IPS-NIHi11 (cell line): ENCODE measurements at regions not wholly inside any gene's neighbourhood (a gene's known extent, or its start where the extent isn't known, plus 50 kb on each side); places are given as distances from the start of the nearest gene placed in this dataset.

Experiments used
- DNase-seq: peaks from one replicate; pipeline ENCODE4 v3.0.0; 2012; ENCODE audit warnings: mixed read lengths, low spot score

DNA sequence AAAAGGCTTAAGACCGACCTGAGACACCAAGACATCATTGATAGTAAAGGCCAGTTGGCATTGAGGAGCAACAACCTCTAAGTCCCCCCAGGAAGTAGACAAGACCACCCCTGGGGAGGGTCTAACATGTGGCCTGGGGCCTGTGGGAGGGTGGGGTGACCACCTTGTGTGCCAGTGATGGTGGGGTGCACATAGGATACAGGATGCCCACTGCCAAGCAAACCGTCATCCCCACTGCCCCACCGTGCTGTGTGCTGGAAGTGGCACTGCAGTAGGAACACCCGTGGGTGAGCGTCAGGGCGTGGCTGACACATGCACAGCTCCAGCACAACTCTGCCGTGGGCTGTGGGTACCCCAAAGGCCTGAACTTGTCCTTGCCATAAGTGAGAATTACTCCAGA lies 84.3 kb upstream of the LGALSL start:
- no peak for DNase-seq

DNA sequence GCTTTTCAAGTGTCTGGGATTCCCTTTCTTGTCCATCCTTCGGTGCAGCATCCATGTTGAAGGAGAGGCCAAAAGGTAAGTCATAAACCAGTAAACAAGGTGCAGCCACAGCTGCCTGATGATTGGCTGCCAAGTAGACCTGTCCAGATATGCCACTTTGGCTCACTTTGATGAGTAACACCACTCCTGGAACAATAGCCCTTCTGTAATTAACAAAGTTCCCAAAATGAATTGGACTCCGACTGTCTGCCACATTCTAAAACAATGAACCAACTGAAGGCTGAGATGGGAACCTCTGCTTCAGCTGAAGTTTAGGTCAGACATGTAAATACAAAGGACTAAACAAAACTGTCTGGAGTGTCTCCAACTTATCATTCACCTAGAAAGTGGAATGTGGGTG lies 82.2 kb upstream of the LGALSL start:
- no peak for DNase-seq

- DNase-seq: no peak
Observed at GRCh38 chr2:64374686-64375085, 79.3 kb upstream of the LGALSL start.

GRCh38 chr2:64376926-64377325 lies 77.0 kb upstream of the LGALSL start:
- DNase-seq: no peak

DNA sequence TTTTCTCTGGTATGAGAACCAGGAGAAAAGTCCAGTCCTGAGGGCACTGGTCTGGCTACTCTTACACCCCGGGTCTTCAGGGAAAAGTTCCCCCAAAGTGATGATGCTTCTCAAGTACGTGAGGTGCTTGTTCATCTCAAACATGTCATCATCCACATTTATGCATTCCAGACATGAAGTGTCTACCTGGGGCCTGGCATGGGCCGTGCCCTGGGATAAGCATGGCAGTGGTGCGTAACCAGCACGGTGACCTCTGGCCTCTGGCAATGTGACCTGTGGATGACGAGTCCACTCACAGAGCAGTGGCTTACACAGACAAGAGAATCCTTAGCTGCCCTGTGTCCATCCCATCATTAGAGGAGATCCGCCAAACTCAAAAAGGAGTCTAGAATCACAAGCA lies 74.8 kb upstream of the LGALSL start:
- no peak for DNase-seq

DNA sequence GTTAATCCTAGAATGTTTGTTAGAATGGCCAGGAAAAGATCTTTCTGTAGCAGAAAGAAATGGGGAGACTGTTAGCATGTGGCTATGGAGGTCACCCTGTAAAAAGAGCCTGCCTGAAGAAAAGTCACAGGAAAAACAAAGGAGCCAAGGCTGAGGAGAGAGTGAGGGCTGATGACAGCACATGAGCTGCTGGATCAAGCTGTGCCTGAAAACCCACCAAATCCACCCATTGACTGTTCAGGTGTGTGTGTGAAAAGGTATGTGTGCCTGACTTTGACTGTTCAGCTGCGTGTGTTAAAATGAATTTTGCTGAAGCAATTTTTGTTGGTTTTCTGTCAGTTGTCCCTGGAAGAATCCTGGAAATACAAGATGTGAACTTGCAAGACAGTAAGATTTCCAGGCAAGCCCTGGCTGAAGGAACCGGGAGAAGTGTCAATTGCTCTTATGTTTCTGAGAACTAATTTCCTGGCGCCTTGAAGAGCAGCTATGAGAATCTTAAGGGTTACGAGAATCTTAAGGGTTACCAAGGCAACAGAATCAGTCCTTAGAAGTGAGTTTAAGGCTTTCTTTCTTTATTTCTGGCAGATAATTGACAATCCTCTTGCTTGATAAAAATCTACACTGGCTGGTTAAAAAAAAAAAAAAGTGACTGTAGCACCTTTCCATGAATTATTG lies 73.0 kb upstream of the LGALSL start:
- no peak for DNase-seq

DNA sequence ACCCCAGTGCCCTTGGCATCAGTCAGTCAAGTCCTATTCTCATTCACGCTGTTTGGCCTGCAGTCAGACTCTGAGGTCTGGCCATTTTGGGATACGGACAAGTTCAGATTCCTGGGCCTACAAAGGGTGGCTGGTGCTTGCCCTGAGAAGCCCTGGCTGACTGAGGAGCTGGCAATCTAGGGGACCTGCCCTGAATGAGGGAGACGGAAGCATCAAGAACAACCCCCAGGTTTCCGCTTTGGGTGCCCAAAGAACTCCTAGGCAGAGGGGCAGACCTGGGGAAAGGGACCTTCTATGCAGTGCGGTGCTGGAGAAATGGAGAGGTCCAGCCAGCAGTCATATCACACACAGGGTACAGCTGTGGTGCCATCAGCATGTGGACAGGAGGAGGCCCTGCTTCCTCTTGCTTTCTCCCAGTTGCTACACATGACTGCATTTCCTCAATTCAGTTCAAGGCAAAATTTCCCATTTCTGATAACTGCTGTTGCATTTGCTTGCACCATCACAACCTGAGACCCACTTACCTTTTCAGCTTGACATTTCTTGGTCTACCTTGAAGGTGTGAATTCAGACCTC lies 70.9 kb upstream of the LGALSL start:
- DNase-seq: no peak

DNA sequence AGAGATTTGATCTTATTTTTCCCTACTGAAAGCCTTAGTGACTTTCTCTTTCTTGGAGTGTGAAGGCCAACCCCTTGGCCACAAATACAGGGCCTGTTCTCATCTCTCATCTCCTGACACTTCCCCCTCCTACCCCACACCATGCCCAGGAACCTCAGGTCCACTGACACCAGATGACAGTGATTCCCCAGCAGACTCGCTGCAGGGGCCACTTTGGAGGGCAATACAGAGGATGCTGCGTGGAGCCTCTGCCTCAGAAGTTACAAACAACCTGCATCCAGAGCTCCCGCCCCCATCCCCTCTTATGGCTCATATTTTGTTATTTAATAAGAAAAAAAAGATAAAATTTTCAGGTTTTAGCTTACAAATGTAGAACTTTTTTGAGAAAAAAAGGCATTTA lies 70.1 kb upstream of the LGALSL start:
- no peak for DNase-seq

DNA sequence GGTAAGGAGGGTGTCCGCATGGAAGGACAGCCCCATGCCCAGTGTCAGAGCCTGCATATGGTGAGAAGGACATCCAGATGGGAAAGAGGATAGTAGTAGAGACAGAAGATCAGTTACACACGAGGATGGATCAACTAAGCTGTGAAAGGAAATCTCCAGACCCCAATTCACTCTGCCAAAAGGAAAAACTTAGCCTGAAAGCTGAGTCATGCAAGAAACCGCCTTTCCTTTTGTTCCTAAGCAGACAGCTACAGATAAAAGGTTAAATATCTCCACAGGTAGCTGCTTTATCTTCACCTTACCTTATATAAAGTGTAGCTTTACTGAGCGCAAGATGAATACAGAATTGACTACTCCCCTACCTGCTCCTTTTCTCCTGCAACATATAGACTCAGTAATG lies 67.3 kb upstream of the LGALSL start:
- DNase-seq: no peak

DNA sequence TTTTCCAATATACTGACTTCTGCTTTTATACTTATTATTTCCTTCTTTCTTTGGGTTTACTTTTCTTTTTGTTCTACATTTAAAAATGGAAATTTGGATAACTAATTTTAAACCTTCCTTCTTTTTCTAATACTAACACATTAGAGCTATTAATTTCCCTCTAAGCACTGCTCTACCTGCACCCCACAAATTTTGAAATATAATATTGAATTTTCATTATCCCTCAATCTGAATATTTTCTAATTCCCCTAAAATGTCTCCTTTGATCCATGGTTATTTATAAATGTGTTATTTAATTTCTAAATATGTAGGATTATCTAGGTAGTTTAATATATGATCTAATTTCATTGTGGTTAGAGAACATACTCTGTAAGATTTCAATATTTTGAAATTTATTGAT lies 63.4 kb upstream of the LGALSL start:
- no peak for DNase-seq

- DNase-seq: no peak
Observed at GRCh38 chr2:64391424-64391823, 62.5 kb upstream of the LGALSL start.

DNA sequence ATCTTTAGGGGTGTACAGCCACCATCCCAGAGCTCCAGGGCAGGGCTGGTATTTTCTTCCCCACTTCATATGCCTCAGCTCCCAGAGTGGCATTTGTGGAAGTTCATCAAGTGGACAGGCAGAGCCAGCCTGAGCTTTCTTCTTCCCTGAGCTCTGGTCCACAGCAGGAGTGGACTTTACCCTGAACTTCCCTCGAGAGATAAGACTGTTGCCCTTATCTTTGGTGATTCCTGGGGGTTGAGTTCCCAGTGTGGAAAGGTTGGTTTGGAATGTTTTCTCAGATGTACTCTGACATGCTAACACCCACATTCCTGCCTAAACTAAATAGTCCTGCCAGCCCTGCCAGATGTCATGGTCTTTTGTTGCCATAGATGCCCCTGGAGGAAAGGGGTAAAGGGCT lies 62.0 kb upstream of the LGALSL start:
- DNase-seq: no peak

DNA sequence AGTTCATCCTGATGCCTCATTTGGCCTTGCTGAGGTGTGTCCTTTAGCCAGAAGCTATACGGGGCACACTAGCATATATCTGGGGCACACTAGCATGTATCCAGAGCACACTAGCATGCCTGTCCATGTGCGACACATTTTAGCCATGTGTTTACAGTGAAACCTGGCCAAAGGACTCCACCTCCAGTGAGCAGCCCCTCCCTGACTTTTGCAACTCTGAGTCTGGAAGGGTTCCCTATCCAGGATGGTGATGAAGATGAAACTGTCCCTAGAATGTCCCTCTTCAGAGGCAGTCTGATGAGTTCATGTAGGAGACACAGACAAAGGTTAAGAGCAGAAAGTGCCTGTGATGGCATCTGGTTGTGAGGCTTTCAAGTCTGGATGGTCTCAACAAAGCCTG lies 61.4 kb upstream of the LGALSL start:
- no peak for DNase-seq

GRCh38 chr2:64393383-64394010 lies 60.5 kb upstream of the LGALSL start:
- DNase-seq: no peak

DNA sequence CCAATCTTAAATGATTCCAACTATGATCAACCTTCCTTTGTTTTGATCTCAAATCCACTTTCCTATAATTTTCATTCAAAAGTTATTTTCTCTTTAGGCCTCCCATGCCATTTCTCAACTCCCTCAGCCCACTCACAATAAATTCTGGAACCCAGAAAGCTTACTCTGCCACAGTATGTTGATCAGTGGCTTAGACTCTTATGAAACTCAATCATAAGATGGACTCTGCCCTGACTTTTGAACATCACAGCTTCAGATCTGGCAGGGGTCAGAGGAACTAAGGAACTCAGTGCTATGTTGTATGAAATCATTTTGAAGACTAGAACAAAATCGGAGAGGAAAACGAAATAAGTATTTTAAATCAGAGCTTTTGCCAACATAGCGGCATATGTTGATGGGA lies 59.8 kb upstream of the LGALSL start:
- no peak for DNase-seq

GRCh38 chr2:64396001-64396400 lies 58.0 kb upstream of the LGALSL start:
- no peak for DNase-seq

- no peak for DNase-seq
Observed at GRCh38 chr2:64396551-64396950, 57.4 kb upstream of the LGALSL start.

DNA sequence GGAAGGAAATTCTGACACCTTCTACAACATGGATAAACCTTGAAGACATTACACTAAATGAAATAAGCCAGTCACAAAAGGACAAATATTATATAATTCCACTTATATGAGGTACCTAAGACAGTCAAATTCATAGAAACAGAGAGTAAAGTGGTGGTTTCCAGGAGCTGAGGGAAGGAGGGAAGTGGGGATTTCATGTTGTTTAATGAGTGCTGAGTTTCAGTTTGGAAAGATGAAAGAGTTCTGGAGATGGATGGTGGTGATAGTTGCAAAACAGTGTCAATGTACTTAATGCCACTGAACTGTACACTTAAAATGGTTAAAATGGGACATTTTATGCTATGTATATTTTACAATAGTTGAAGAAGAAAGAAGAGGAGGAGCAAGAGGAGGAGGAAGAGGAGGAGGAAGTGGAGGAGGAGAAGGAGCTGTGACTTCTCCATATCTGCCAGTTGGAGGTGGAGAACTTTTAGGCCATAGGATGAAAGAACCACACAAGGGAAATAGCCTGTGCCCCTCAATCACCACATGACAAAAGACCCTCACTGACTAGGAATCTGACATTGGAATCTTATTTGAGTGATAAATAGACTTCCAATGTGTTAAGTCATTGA lies 55.3 kb upstream of the LGALSL start:
- no peak for DNase-seq

- DNase-seq: no peak
Observed at GRCh38 chr2:64399521-64399920, 54.4 kb upstream of the LGALSL start.

DNA sequence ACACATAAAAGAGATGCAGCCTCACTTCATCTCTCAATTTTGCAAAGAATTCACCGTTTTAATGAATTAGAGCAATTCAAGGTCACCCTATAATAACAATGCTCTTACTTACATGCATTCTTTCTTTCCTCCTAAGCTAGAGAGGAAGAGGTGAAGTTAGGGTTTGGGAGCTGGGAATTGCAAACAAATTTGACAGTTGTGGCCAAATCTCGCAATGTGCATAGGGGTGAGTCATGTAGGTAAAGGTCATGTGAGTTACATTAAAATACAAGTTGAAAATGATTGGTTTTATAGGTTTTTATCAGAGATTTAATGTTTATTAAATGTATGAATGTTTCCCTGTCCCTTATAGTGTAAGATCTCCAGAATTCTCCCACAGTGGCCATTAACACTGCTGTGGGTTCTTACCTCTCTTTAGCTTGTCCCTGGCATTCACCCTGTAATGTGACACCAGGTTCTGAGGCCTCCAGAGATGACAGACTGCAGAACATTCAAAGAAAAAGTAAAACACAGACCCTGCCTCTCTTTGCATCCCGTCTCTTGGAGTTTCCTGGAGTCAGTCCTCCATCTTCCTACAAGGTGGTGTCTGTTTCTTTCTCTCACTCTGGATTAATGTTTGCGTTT lies 53.7 kb upstream of the LGALSL start:
- DNase-seq: no peak

DNA sequence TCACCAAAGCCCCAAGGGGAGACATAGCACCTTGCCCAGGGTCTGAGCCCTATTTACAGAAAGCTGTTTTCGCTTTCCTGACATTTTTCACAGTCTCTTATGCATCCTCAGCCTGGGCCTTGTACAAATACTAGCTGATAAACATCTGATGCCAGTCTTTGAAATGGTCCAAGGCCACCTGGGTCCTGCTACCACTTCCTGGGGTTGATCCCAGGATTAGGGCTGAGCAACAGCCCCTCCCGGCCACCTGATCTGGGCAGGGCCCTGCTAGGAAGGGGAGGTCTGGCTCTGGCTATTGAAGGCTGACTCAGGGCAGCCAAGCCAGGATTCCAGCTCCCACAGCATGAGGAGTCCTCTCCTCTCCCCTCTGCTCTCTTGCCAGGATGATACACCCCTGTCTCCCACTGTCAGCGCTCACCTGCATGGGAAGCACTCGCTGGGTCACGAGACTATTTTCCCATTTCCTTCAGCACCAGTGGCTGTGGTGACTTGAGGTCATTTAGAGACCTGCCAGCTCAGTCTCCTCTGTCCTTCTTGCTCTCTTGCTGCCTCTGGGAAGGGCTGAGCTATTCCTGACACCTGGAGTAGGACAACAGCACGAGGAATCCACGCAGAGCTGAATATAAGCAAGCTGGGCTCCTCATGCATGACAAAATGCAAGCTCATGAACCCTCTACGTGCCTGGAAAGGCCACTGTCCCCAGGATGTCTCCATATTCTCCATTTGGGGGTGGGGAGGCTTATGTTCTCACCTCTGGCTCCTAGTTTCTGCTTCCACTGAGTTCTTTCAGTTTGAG lies 53.0 kb upstream of the LGALSL start:
- no peak for DNase-seq

DNA sequence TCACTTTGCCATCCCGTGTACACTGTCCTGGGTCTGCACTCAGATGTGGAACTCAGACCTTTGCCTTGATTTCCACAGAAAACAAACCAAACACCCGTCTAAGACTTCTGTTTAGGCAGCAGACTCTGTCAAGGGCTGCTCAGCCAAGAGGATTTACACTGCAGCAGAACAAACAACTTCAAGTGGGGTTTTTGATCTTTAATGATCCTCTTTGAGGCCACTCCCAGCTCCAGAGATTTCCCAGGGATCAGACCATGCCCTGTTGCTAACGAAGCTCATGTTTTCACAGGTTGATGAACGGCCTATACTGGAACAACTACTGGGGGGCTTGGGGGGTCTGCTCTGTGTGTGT lies 52.5 kb upstream of the LGALSL start:
- DNase-seq: no peak
